Stomach (tissue), 4 donors: ENCODE measurements at regions not wholly inside any gene's neighbourhood (a gene's known extent, or its start where the extent isn't known, plus 50 kb on each side); places are given as distances from the start of the nearest gene placed in this dataset.

Source experiments
- CTCF ChIP-seq, 7 experiments: fragments of 450-650 bp in 4 of 7; fragments of 200-600 bp in 3 of 7; sonication (generic) in 3 of 7; IDR thresholded peaks; one replicate each; pipeline ENCODE4 v1.5.1; 2016 to 2019; ENCODE audit warnings: antibody characterized with exemption in 7 of 7, control low read depth in 2 of 7, mild to moderate bottlenecking in 1 of 7
- EP300 ChIP-seq: sonication (generic); formaldehyde crosslinking; IDR thresholded peaks from one replicate; pipeline ENCODE4 v1.6.1; 2017; ENCODE audit warnings: antibody characterized with exemption

GRCh38 chr10:62577076-62577475 is 202.9 kb downstream of the ZNF365 start:
- no peak for TF ChIP-seq CTCF (IDR thresholded peaks at IDR 0.05)
- TF ChIP-seq EP300: no peak
